IMR-90 (cell line): ENCODE measurements at regions not wholly inside any gene's neighbourhood (a gene's known extent, or its start where the extent isn't known, plus 50 kb on each side); places are given as distances from the start of the nearest gene placed in this dataset.

ENCODE experiments used
- BHLHE40 ChIP-seq: fragments of 150-350 bp; IDR thresholded peaks from 2 replicates; pipeline ENCODE4 v1.6.1; 2016; ENCODE audit warnings: mild to moderate bottlenecking, low read depth, low read length
- CEBPB ChIP-seq: IDR thresholded peaks from 2 replicates; pipeline ENCODE4 v1.6.1; 2012; ENCODE audit warnings: low read depth, low read length, improper control_type of control experiment
- CHD1 ChIP-seq: IDR thresholded peaks from 2 replicates; pipeline ENCODE4 v1.6.1; 2012; ENCODE audit warnings: low read depth, low read length, improper control_type of control experiment
- MAFK ChIP-seq: IDR thresholded peaks from 2 replicates; pipeline ENCODE4 v1.6.1; 2012; ENCODE audit warnings: low read depth, low read length, improper control_type of control experiment
- MAZ ChIP-seq: IDR thresholded peaks from 2 replicates; pipeline ENCODE4 v1.6.1; 2012; ENCODE audit warnings: low read depth, mild to moderate bottlenecking, low read length, improper control_type of control experiment, moderate library complexity, borderline replicate concordance
- MXI1 ChIP-seq: IDR thresholded peaks from 2 replicates; pipeline ENCODE4 v1.6.1; 2012; ENCODE audit warnings: low read depth, mild to moderate bottlenecking, low read length, moderate library complexity, borderline replicate concordance
- NFE2L2 ChIP-seq: fragments of 150-350 bp; IDR thresholded peaks from 2 replicates; pipeline ENCODE4 v1.6.1; 2016; ENCODE audit warnings: low read depth, mild to moderate bottlenecking, low read length
- POLR2A ChIP-seq: IDR thresholded peaks from 2 replicates; pipeline ENCODE4 v1.6.1; 2012; ENCODE audit warnings: mild to moderate bottlenecking, low read depth, low read length
- RAD21 ChIP-seq: IDR thresholded peaks from 2 replicates; pipeline ENCODE4 v1.6.1; 2012; ENCODE audit warnings: low read length, improper control_type of control experiment
- RCOR1 ChIP-seq: IDR thresholded peaks from 2 replicates; pipeline ENCODE4 v1.6.1; 2012; ENCODE audit warnings: mild to moderate bottlenecking, low read length, improper control_type of control experiment; ENCODE audit not compliant: insufficient replicate concordance
- SMC3 ChIP-seq: fragments of 150-350 bp; IDR thresholded peaks from 2 replicates; pipeline ENCODE4 v1.6.1; 2016; ENCODE audit warnings: low read depth, mild to moderate bottlenecking, antibody characterized with exemption, low read length, moderate library complexity
- TF ChIP-seq, protein P1 (sequence below): conservative IDR thresholded peaks from 2 replicates; pipeline ENCODE4 v1.5.1; 2012; ENCODE audit warnings: mild to moderate bottlenecking, low read depth, low read length, improper control_type of control experiment
- TF ChIP-seq, protein P2 (sequence below): fragments of 150-350 bp; IDR thresholded peaks from 2 replicates; pipeline ENCODE4 v1.6.1; 2017; ENCODE audit warnings: mild to moderate bottlenecking, antibody characterized with exemption, low read length, low read depth
- TF ChIP-seq, protein P3 (sequence below): fragments of 150-350 bp; IDR thresholded peaks from 2 replicates; pipeline ENCODE4 v1.6.1; 2016; ENCODE audit warnings: low read depth, mild to moderate bottlenecking, low read length, moderate library complexity, borderline replicate concordance

DNA sequence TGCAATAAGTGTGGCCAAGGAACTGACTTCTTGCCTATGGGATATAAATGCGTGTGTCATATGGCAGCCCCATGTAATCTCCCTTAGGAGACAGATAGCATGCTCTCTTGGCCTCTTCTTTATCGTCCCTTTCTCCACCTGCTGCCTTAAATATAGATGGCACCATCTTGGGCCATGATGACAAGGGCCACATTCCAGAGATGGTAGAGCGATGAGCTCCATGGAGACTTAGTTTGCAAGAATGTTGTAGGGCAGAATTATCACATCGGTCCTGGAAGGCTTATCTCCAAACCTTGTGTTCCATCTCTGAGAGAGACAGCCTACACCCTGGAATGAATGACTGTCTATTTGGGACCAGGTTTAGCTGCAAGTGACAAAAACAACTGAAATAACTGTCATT is 536.7 kb downstream of the TNS1 start:
- TF ChIP-seq, protein P1, sequence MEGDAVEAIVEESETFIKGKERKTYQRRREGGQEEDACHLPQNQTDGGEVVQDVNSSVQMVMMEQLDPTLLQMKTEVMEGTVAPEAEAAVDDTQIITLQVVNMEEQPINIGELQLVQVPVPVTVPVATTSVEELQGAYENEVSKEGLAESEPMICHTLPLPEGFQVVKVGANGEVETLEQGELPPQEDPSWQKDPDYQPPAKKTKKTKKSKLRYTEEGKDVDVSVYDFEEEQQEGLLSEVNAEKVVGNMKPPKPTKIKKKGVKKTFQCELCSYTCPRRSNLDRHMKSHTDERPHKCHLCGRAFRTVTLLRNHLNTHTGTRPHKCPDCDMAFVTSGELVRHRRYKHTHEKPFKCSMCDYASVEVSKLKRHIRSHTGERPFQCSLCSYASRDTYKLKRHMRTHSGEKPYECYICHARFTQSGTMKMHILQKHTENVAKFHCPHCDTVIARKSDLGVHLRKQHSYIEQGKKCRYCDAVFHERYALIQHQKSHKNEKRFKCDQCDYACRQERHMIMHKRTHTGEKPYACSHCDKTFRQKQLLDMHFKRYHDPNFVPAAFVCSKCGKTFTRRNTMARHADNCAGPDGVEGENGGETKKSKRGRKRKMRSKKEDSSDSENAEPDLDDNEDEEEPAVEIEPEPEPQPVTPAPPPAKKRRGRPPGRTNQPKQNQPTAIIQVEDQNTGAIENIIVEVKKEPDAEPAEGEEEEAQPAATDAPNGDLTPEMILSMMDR: no peak
- TF ChIP-seq, protein P2, sequence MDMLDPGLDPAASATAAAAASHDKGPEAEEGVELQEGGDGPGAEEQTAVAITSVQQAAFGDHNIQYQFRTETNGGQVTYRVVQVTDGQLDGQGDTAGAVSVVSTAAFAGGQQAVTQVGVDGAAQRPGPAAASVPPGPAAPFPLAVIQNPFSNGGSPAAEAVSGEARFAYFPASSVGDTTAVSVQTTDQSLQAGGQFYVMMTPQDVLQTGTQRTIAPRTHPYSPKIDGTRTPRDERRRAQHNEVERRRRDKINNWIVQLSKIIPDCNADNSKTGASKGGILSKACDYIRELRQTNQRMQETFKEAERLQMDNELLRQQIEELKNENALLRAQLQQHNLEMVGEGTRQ: no peak
- TF ChIP-seq RAD21 (no peak), POLR2A (no peak), MXI1 (no peak), SMC3 (no peak), BHLHE40 (no peak), RCOR1 (no peak), CEBPB (no peak), MAFK (no peak), NFE2L2 (no peak), MAZ (no peak), CHD1 (no peak)
- TF ChIP-seq, protein P3, sequence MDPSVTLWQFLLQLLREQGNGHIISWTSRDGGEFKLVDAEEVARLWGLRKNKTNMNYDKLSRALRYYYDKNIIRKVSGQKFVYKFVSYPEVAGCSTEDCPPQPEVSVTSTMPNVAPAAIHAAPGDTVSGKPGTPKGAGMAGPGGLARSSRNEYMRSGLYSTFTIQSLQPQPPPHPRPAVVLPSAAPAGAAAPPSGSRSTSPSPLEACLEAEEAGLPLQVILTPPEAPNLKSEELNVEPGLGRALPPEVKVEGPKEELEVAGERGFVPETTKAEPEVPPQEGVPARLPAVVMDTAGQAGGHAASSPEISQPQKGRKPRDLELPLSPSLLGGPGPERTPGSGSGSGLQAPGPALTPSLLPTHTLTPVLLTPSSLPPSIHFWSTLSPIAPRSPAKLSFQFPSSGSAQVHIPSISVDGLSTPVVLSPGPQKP: no peak
